ENCODE measurements at regions not wholly inside any gene's neighbourhood (a gene's known extent, or its start where the extent isn't known, plus 50 kb on each side); places are given as distances from the start of the nearest gene placed in this dataset.

GRCh38 chr15:92705764-92706163 lies 50.2 kb upstream of the FAM174B start:
- Histone ChIP-seq H3K36me3 (no peaks in the 10 kb centered on the region), H3K4me3 (no peak overlapping the region), H3K4me1 (no peaks in the 10 kb centered on the region), H3K9me3 (no peaks in the 10 kb centered on the region), H3K27ac (no peak overlapping the region), H3K27me3 (no peaks in the 10 kb centered on the region)
- TF ChIP-seq CTCF (IDR thresholded peaks at IDR 0.05): no peak
- TF ChIP-seq POLR2A (IDR thresholded peaks at IDR 0.05): no peak
- TF ChIP-seq EP300 (IDR thresholded peaks at IDR 0.05): no peak
- no peak for TF ChIP-seq POLR2AphosphoS5 (IDR thresholded peaks at IDR 0.05)
- WGBS, 2 donors: 5 to 35% methylated on average over 1 of the region's 1 CpG
- no peak for DNase-seq
- intact Hi-C loops (cut with DNase I): no loop called here

GRCh38 chr15:92706201-92706600 lies 50.6 kb upstream of the FAM174B start:
- TF ChIP-seq CTCF (IDR thresholded peaks at IDR 0.05) (no peak), EP300 (IDR thresholded peaks at IDR 0.05) (no peak), POLR2AphosphoS5 (IDR thresholded peaks at IDR 0.05) (no peak)
- intact Hi-C loops (cut with DNase I): no loop called here
- H3K36me3 ChIP-seq: no peaks in the 10 kb centered on the region

GRCh38 chr15:92707880-92708551 lies 52.4 kb upstream of the FAM174B start:
- DNase-seq: no peak
- Histone ChIP-seq H3K9me3 (no peaks in the 10 kb centered on the region), H3K4me1 (no peaks in the 10 kb centered on the region), H3K27me3 (no peaks in the 10 kb centered on the region), H3K4me3 (no peak overlapping the region), H3K27ac (no peak overlapping the region), H3K36me3 (no peaks in the 10 kb centered on the region)
- intact Hi-C loops (cut with DNase I): no loop called here
- TF ChIP-seq POLR2AphosphoS5 (IDR thresholded peaks at IDR 0.05) (no peak), POLR2A (IDR thresholded peaks at IDR 0.05) (no peak), CTCF (IDR thresholded peaks at IDR 0.05) (no peak), EP300 (IDR thresholded peaks at IDR 0.05) (no peak)
- 86 to 88% methylated on average over 12 of the region's 12 CpGs for WGBS, 2 donors

More at GRCh38 chr15:92706201-92706600, 50.6 kb upstream of the FAM174B start:
- 75% methylated on average over 7 of the region's 7 CpGs for WGBS, 2 donors
- H3K9me3 ChIP-seq: no peaks in the 10 kb centered on the region
- no peak overlapping the region for H3K4me3 ChIP-seq
- H3K27ac ChIP-seq: no peak overlapping the region
- H3K4me1 ChIP-seq: no peaks in the 10 kb centered on the region
- no peak for DNase-seq
- H3K27me3 ChIP-seq: no peaks in the 10 kb centered on the region

- no peak overlapping the region for H3K27ac ChIP-seq
- WGBS, 2 donors: 79 to 80% methylated on average over 4 of the region's 4 CpGs
- intact Hi-C loops (cut with DNase I): no loop called here
- DNase-seq: no peak
- TF ChIP-seq POLR2A (IDR thresholded peaks at IDR 0.05) (no peak), CTCF (IDR thresholded peaks at IDR 0.05) (no peak), POLR2AphosphoS5 (IDR thresholded peaks at IDR 0.05) (no peak), EP300 (IDR thresholded peaks at IDR 0.05) (no peak)
- no peaks in the 10 kb centered on the region for H3K36me3 ChIP-seq
- no peak overlapping the region for H3K4me3 ChIP-seq
- no peaks in the 10 kb centered on the region for H3K27me3 ChIP-seq
- peaks cover 0 to 3% (median under 1%) of the 10 kb centered on the region in 4 donors for H3K4me1 ChIP-seq
- H3K9me3 ChIP-seq: no peaks in the 10 kb centered on the region
These were observed 53.1 kb upstream of the FAM174B start for GRCh38 chr15:92708635-92709034.
